HG03460 (cell line): ENCODE measurements at regions not wholly inside any gene's neighbourhood (a gene's known extent, or its start where the extent isn't known, plus 50 kb on each side); places are given as distances from the start of the nearest gene placed in this dataset.

Source experiments
- ATAC-seq: cut with Tn5 transposase; IDR thresholded peaks from one replicate; pipeline ENCODE4 v1.9.1; 2021; ENCODE audit not compliant: unreplicated experiment

DNA sequence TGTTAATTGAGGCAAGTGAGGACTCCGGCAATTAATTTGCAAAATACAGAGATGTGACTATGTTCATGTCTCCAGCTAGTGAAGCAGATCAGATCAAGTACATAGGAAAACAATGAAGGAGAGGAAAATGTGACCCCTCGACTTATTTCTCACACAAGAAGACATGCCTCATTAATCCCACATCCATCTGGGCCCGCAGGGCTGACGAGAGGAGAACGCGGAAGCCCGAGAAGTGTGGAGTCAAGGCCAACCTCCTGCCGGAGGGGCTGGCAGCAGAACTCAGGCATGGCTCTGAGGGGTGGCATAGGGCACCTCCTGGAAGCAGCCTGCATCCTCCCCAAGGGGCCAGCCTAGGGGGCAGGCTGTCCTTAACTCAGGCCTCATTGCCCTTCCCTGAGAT is 54.4 kb downstream of the ZNF503 start:
- no peak for ATAC-seq

DNA sequence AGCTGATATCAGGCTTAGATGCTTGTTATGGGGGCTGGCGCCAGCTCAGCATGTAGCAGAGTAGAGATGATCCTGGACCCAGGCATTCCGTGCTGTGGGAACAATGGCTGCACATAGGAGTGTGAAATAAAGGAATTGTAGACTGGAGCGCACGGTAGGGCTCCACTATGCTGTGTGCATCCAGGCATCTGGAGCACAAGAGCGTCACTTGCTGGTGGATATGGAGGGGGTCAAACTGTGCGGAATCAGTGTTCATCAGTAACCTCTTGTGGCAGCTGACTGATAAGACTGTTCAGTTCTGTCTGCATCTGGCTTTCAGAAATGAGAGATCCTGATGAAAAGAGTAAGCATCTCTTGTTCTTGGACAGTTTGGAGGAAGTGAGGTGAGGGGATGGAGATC is 55.8 kb downstream of the ZNF503 start:
- ATAC-seq, result no peak

DNA sequence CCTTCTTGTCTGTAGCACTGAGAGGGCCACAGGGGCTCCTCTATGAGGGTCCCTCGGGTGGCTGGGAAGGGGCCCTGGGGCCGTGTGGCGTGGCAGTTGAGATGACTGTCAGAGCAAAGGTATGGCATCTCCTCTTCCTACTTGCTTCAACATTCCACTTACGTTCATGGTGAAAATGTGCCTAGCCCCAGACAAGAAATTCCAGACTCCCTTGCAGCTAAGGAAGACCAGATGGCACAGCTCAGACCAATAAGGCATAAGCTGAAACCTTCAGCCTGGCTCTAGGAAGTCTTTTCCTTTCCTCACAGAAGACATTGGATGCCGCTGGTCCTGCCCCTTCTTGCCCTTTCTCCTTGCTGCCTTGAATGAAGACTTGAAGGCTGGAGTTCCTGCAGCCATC is 57.4 kb downstream of the ZNF503 start:
- no peak for ATAC-seq

DNA sequence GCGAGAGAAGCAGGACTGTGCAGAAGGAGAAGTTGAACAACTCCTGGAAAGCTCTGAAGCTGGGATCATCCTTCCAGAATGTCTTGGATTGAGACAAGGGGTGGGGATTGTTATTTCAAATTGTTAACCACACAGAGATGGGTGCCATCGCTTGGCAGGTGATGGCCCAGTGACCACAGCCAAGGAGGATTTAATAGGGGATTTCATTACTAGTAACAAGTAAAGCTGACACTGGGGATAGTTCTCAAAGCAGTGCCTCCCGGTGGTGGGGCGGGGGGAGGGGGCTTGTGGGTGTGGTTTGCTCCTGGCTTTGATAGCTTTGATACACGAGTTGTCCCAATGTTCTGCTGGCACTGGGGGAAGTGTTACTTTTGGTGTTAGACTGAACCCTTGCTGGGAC is 59.2 kb downstream of the ZNF503 start:
- no peak for ATAC-seq

DNA sequence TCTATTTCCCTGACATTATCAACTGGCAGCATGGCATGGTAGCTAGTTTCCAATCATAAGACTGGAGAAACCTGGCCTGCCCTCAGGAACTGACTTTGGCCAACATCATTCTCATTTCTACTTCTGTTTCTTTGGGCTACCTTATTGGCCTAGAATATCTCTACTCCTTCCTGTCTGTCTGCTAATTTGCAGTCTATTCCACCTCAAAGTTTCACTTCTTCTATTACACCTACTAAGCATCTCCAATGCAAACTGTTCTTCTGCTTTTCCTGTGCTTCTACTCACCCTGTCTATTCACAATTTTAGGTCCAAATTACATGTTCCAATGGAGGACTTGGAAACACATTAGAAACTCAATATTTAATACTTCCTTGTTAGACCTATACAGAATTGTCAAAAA is 65.6 kb downstream of the ZNF503 start:
- peak; percentile 97 for ATAC-seq

DNA sequence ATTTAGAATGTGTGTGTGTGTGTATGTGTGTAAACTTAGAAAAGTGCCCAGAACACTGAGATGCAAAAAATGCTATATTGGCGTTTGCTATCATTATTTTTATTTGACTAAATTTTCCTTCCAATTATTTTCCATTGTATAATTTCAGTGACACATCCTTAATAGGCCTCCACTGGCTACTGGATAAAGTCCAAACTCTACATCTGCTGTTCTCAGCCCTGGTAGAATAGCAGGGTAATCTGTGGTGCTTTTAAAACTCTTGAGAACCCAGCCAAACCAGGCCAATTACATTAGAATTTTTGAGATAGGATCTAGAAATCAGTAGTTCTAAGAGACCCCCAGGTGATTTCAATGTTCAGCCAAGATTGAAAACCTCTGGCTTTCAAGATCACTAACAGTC is 66.4 kb downstream of the ZNF503 start:
- no peak for ATAC-seq

DNA sequence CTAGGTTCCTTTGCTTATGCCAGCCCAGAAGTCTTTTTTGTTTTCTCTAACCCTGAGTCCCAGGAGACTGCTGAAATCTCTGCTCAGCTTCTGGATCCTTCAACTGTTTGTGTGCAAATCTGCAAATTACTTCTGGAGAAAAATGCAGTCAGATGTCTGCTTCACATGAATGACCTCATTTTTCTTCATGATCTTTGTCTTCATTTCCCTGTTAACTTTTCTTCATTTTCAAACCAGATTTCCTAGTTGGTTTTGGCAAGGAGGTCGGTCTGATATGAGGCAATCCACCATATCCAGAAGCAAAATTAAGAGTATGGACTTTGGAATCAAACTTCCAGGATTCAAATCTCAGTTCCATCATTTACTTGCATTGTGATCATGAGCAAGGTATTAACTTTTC is 66.8 kb downstream of the ZNF503 start:
- no peak for ATAC-seq

DNA sequence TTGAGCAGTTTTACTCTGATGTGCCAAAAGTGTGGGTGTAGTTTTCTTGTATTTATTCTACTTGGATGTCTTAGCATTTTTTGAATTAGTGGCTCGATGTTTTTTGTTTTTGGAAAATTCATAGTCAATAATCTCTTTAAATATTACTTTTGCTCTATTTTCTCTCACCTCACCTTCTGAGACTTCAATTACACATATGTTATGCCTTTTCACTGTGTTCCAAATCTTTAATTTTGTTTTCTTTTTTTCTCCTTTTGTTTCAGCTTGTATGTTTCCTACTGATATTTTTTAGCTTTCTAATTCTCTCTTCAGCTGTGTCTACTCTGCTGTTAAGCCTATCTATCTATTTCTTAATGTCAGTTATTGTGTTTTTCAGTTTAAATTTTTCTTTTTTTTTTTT is 69.5 kb downstream of the ZNF503 start:
- no peak for ATAC-seq

DNA sequence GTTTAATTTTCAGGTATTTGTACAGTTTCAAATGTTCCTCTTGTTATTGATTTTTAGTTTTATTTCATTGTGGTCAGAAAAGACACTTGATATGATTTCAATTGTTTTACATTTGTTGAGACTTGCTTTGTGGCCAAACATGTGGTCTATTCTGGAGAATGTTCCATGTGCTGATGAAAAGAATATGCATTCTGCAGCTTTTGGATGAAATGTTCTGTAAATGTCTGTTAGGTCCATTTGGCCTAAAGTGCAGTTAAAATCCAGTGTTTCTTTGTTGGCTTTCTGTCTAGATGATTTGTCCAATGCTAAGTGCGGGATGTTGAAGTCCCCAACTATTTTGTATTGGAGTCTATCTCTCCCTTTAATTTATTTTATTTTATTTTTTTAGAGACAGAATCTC is 70.5 kb downstream of the ZNF503 start:
- no peak for ATAC-seq

DNA sequence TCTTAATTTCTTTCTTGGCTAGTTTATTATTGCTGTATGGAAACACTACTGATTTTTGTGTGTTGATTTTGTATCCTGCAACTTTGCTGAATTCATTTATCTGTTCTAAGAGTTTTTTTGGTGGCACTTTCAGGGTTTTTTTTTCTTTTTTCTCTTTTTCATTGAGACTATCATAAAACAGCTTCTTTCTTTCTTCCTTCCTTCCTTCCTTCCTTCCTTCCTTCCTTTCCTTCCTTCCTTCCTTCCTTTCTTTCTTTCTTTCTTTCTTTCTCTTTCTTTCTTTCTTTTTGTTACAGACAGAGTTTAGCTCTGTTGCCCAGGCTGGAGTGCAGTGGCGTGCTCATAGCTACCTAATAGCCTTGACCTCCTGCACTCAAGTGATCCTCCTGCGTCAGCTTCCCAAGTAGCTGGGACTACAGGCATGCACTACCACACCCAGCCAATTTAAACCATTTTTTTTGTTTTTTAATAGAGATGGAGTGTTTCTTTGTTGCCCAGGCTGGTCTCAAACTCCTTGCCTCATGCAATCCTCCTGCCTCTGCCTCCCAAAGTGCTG is 72.3 kb downstream of the ZNF503 start:
- ATAC-seq, result no peak

DNA sequence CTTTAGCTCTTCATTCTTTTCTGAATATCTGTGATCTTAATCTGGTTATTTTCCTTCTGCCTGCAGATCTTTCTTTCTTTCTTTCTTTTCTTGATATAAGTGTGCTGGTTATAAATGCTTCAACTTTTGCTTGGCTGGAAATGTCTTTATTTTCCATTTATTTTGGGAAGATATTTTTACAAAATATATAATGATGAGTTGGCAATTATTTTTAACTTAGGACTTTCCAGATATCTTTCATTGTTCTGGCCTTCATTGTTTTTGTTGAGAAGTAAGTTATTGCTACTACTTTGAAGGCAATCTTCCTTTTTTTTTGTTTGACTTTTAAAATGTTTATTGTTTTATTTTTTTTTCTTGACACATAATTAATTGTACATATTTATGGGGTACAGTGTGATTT is 75.3 kb downstream of the ZNF503 start:
- no peak for ATAC-seq

DNA sequence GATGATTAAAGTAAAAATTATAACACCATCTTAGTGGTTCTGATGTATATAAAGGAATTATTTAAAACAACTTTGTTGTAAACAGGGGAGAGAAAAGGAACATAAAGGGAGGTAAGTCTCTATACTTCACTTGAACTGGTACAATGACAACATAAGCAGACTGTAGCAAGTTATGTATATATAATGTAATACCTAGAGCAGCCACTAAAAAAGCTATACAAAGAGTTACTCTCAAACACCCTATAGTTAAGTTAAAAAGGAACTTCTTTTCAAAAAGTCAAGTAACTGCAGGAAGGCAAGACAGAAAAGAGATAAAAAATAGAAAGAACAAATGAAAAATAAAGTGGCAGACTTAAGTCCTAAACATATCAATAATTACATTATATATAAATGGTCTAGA is 82.3 kb downstream of the ZNF503 start:
- no peak for ATAC-seq

DNA sequence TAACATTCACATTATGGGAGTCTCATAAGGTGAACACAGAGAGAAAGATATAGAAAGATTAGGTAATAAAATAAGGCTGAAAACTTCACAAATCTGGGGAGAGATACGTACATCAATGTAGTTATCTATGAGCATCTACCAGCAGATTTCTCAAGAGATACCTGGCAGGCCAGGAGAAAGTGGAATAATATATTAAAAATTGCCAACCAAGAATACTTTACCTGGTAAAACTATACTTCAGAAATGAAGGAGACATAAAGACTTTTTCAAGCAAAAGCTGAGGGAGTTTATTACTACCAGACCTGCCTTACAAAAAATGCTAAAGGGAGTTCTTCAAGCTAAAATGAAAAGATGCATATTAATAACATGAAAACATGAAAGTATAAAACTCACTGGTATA is 78.8 kb upstream of the COMTD1 start:
- no peak for ATAC-seq

DNA sequence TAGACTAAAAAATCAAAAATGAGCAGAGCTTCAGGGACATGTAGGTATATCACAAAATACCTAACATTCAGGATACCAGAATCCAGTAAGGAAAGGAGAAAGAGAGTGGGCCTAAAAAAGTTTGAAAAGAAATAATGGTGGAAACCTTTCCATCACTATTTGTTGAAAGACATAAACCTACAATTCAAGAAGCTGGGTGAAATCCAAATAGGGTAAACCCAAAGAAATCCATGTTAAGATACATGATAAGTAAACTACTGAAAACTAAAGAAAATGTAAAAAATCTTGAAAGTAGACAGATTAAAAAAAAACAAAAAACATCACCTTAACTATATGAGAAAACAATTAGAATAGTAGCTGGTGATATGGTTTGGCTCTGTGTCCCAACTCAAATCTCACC is 76.7 kb upstream of the COMTD1 start:
- ATAC-seq, result no peak

DNA sequence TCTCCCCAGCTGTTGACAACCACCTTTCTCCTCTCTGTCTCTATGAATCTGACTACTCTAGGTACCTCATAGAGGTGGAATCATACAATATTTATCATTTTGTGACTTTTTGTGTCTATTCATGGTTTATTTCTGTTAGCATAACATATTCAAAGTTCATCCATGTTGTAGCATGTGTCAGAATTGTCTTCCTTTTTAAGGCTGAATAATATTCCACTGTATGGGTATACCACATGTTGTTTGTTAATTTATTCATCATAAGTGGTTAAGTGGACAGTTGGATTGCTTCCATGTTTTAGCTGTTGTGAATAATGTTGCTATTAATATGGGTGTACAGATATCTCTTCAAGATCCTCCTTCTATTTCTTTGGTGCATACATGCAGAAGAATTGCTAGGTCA is 69.9 kb upstream of the COMTD1 start:
- ATAC-seq, result no peak

DNA sequence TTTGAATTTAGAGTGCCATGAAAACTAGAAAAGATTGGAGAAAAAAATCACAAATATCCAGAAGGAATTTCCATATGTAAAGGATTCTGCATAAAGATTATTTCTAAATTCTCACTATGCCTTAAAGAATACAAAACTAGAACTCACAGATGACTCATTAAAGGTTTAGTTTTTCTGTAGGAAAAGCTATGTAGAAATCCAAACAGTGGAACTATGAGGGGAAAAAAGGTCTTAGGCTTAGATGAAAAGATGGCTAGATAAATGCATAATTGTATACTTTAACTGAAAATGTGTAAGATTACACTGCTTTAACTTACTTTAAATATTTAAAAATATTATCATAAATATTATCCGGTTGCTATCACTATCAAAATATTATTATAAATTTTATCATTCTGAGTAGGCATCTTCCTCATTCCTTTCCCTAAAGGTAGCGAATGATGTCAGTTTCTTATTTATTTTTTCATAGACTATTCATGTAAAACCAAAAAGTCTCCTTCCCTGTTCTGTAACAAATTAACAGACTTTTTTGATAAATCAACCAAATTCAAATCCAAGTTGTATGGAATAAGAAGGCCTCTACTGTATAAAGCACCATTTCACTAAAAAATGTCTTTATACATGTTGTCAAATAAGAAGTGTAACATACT is 69.1 kb upstream of the COMTD1 start:
- no peak for ATAC-seq

DNA sequence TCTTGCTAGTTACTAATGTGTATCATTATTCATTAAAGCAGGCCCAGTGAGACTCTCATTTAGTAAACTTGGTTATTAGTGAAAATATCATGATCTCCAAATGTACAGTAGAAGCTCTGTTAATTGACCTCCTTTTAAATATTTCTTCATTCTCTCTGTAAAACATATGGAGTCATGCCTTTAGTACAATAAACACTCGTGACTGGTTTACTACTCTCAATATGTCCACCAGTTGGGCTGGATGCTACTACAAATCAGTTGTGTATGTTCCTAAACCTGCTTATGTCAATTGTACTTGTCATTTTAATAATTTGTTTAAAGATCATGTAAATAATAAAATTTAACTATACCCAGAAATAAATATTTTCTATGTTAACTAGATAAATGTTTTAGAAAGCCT is 68.6 kb upstream of the COMTD1 start:
- no peak for ATAC-seq

DNA sequence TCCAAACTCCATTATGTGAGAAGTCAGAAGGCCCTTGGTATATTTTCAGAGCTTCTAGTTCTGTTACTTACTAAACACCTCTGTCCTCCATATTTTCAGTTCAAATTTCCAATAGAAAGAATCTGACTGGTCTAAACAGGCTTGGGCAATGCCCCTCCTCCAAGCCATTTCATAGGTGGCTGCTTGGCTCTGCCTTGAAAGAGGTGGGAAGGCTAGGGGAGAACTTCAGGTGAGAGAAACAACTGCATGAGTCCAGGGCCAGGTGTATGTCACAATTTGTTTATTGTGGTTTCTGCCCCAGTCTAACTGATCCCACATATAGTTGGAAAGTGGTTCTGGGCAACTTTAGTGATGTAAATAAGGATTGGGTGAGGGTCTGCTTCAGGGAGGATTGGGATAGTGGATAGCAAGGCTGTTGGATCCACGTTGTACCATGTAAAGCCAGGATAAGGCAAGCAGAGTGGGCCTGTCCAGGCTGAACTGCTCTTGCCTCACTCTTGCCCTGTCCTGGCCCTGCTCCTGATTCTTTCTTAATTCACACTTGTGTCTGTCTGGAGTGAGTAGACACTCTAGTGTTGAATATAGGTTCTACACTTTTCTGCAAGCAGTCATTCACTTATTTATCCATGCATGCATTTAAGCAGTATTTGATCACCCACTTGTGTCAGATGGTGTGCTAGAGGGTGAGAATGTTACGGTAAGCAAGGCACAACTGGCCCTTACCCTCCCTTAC is 67.5 kb upstream of the COMTD1 start:
- no peak for ATAC-seq

DNA sequence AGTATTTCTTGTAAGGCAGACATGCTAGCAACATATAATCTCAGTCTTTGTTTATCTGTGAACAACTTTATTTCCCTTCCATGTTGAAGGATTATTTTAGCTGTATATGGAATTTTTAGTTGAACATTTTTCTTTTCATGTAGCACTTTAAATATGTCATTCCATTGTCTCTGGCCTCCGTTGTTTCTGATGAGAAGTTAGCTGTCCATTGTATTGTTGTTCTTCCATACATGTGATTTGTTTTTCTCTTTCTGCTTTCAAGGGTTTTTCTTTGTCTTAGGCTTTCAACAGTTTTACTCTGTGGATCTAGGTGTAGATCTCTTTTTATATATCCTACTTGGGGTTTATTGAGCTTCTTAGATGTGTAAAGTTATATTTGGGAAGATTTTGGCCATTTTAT is 66.3 kb upstream of the COMTD1 start:
- ATAC-seq, result no peak

DNA sequence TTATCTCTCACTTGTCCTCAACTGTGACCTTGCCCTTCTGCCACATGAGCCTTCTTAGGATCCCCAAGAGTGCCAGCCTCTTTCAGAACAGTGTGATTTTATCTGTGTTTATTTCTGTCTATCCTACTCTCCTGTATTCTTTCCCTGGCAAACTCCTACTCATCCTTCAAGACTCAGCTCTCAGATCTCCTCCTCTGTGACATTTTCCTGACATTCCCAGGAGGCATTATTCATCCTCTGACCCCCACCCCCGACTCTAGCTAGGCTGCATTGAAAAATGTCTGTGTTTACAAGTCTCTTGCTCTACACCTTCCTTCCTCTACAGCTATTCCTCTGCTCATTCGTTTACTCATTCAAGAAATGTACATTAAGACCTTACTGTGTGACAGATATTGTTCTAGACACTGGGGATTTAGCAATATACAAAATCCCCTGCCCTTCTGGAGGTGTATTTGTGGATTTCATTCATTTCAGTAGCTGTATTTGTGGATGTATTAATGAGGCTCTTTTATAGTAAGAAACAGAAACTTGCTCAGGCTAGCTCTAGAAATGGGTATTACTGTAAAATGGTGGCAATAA is 61.4 kb upstream of the COMTD1 start:
- ATAC-seq, result no peak

DNA sequence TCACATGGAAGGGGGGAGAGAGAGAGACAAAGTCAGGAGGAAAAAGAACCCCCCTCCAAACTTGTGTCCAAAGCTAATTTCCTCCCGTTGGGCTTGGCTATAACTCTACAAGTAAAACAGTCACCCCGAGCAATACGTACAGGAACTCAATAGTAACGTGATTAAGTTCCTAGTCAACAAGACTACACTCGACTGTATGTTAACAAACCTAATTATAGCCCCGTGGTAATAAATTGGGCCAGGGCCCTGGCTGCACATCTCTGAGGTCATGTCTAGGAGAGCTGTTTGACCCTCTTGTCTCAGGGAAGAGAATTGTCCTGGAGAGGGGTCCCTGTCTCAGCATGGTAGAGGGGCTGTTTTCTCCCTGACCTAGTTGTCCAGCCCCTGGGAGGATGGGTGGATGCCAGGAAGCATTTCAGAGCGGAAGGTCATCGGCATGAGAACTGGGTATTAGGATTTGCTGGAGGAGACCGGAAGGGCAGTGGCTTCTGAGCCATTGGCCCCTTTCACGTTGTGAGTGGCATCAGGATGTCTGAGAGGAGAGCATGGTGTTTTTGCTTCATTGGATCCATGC is 60.2 kb upstream of the COMTD1 start:
- no peak for ATAC-seq
